Activated CD4-positive, alpha-beta T cell treated with anti-CD3 and anti-CD28 coated beads for 4 hours (primary cell): ENCODE measurements at regions not wholly inside any gene's neighbourhood (a gene's known extent, or its start where the extent isn't known, plus 50 kb on each side); places are given as distances from the start of the nearest gene placed in this dataset.
"Not testable (repeated sequence)": the region's sequence is repeated elsewhere in the genome, so short reads cannot be mapped to it uniquely, and the experiment has no call there.

Experiments used
- DNase-seq, 2 donors: peaks; one replicate each; pipeline ENCODE4 v3.0.0-alpha.2; 2020

DNA sequence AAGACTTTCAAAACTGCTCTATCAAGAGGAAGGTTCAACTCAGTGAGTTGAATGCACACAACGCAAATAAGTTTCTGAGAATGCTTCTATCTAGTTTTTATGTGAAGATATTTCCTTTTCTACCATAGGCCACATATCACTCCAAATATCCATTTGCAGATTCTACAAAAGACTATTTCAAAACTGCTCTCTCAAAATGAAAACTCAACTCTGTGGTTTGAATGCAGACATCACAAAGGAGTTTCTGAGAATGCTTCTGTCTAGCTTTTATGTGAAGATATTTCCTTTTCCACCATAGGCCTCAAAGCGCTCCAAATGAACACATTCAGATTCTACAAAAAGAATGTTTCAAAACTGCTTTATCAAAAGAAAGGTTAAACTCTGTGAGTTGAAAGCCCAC, 1093.1 kb upstream of the DEFB115 start:
- DNase-seq = not testable (repeated sequence)

DNA sequence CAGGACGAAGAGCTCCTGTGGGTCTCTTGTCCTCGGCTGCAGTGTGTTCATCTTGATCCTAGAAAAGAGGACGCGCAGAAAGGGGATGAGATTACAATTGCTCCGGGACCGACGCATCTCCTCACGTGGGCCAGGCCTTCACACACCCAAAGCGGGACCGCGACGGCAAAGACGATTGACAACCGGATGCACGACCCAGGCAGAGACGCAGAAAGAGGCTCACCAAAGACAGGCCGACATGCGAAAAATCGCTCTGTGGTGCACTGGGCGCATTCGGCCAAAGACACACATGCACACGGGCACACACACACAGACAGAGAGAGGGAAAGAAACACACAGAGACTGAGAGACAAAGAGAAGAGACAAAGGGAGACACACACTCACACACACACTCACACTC, 1089.9 kb upstream of the DEFB115 start:
- no peak for DNase-seq

DNA sequence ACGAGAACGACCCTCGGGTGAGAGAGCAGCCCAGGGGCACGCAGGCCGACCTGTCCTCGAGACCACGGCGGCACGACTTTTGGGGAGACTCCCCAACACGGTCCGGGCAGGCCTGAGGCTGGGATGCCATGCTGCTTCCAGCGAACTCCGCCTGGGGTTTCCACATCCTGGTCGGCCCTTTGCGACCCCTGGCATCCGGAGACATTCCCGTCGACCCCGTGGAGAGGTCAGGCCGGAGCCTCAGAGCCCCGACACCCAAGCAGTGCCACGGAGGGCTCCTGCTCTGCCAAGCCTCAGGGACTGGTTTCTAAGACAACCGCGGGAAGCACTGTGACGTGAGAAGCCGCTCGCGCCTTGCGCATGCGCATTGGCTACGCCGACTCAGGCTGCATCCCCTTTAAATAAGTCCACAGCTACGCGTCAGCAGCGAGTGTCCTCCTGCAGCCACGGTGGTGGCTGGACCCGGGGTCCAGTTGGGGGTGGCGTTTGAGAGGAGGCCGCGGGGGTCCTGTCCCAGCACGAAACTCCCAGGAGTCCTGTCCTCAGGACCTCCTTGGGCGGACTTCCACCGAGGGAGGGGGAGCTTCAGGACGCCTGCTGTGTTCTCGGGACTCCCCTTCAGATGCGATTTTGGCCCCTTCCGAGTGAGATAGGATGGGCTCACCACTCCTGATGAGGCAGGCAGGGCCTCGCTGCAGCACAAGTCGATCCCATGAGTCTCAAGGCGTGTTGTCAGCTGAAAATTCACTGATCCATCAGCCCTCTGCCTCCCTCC, 1089.3 kb upstream of the DEFB115 start:
- DNase-seq = peak; percentile 6 to 8

DNA sequence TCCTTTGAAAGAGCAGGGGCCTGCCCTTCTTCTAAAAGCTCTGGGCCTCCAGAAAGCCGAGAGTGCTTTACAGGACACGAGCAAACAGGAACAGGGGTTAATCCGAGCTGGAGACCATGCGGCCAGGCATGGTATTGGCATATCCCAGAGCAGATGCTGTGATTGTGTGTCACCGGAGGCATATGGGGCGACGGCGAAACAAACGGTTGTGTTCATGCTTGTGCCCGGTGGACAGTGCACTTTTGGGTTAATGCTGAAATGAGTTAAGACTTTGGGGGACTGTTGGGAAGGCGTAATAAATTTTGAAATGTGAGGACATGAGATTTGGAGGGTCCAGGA, 1088.7 kb upstream of the DEFB115 start:
- no peak for DNase-seq

DNA sequence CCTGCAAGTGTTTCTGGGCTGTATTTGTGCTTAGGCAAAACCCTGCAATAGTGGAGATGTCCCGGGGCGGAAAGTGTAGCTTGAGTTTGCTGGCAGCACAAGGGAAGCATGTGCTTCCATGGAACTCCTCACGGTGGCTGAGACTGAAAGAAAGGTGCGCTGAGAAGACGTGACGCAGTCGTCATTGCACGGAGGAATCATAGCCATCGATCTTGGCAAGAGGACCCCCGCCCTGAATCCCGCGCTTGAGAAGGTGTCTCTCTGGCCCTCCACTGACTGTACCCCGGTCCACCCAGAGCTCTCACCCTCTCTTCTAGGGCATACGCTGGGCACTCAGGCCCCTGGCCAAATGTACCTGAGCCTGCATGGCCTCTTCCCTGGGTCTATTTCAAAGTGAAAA, 1081.8 kb upstream of the DEFB115 start:
- no peak for DNase-seq

DNA sequence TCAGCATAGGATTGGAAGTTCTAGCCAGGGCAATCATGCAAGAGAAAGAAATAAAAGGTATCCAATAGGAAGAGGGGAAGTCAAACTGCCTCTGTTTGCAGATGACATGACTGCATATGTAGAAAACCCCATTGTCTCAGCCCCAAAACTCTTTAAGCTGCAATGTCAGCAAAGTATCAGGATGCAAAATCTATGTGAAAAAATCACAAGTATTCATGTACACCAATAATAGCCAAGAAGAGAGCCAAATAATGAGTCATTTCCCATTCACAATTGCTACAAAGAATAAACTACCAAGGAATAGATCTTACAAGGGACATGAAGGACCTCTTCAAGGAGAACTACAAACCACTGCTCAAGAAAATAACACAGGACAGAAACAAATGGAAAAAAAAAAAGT, 1074.3 kb upstream of the DEFB115 start:
- not testable (repeated sequence) for DNase-seq

DNA sequence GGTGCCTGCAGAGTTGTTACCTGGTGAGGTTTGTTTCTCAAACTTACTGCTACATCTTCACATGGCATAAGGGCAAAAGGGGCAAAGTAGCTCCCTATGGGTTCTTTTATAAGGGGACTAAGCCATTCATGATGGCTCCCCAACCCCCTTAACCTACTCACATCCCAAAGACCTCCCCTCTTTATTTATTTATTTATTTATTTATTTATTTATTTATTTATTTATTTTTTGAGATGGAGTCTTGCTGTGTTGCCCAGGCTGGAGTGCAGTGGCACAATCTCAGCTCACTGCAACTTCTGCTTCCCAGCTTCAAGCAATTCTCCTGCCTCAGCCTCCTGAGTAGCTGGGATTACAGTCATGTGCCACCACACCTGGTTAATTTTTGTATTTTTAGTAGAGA, 1065.7 kb upstream of the DEFB115 start:
- DNase-seq = not testable (repeated sequence)

DNA sequence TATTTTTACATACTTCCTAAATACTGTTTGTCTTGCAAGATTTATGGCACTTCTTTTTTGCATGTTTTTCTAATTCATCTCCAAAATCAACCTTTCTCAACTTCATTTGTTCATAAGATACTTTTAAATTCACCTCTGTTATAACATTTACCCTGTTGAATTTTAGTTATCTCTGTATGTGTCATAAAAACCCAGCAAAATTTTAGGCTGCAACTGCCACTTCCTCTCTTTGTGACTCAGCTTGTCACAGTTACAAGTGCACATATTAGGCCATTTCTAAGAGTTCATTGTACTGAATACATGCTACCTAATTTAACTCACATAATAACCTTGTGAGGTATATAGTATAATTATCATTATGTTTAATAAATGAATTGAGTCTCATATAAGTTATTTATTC, 1023.0 kb upstream of the DEFB115 start:
- DNase-seq = not testable (repeated sequence)

DNA sequence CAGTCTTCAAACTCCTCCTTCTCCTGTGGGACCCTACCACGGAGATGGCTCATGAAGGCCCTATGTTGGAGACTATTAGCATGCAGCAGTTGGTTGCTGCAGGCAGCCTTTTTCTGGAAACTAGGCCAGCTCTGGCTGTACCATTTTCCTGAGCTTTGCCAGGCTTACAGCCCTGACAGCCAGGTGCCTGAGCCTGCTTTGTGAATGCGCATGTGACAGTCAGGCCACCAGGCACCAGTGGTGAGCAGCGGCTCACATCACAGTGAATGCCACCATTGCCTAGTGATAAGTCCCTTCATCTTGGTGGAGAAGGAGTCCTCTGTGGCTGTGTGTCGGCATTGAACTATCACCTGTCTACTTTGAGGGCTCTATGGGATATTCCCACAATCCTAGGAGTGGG, 982.4 kb upstream of the DEFB115 start:
- not testable (repeated sequence) for DNase-seq

DNA sequence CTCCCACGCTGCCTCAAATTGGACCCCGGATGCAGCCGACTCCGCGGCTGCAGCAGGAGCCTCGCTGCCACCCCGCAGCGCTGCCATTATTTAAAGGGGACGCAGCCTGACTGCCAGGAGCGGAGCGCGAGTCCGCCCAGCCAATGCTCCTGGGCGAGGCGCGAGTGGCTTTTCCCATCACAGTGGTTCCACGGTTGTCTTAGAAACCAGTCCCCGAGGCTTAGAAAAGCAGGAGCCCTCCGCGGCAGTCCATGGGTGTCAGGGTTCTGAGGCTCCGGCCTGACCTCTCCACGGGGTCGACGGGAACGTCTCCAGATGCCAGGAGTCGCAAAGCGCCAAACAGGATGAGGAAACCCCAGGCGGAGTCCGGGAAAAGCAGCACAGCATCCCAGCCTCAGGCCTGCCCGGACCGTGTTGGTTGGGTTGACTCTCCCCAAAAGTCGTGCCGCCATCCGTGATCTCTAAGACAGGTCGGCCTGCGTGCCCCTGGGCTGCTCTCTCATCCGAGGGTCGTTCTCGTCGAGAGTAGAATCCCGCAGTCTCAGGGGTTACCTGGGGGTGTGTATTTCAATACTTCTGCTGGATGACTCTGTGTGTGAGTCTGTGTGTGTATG, 975.8 kb upstream of the DEFB115 start:
- DNase-seq = no peak

DNA sequence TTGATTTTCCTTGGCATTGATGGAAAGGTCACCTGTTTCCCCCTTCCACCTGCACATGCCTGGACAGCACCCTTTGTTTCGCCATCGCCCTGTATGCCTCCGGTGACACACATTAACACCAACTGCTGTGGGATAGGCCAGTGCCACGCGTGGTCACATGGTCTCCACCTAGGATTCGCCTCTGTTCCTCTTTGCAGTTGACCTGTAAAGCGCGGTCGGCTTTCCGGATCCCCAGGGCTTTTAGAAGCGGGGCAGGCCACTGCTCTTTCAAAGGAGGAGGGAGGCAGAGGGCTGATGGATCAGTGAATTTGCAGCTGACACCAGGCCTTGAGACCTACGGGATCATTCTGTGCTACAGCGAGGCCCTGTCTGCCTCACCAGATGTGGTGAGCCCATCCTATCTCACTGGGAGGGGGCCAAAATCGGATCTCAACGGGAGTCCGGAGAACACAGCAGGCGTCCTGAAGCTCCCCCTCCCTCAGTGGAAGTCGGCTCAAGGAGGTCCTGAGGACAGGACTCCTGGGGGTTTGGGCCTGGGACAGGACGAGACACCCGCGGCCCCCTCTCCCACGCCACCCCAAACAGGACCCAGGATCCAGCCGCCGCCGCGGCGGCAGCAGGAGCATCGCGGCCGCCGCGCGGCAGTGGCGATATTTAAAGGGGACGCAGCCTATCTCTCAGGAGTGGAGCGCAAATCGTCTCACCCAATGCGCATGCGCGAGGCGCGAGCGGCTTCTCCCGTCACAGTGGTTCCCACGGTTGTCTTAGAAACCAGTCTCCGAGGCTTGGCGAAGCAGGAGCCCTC, 973.8 kb upstream of the DEFB115 start:
- peak; percentile 63 to 83 for DNase-seq

DNA sequence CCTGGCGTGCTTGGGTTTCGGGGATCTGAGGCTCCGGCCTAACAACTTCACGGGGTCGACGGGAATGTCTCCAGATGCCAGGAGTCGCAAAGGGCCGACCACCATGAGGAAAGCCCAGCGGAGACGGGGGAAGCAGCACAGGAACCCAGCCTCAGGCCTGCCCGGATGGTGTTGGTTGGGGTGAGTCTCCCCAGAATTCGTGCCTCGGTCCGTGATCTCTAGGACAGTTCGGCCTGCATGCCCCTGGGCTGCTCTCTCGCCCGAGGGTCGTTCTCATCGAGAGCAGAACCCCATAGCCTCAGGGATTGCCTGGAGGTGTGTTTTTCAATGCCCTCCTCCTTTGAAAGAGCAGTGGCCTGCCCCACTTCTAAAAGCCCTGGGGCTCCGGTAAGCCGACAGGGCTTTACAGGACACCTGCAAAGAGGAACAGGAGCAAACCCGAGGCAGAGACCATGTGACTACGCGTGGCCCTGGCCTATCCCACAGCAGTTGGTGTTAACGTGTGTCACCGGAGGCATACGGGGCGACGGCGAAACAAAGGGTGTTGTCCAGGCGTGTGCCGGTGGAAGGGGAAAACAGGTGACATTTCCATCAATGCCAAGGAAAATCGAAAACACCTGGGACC, 973.1 kb upstream of the DEFB115 start:
- no peak for DNase-seq

DNA sequence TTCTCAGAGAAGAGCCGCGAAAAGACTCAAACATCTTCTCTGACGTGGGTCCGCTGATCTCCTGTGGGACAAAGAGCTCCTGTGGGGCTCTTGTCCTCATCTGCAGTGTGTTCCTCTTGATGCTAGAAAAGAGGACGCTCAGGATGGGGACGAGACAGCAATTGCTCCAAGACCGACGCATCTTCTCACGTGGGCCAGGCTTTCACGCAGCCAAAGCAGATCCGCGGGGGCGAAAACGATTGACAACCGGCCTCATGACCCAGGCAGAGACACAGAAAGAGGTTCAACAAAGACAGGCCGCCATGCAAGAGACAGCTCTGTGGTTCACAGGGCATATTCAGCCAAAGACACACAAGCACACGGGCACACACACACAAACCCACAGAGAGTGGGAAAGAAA, 971.8 kb upstream of the DEFB115 start:
- no peak for DNase-seq

DNA sequence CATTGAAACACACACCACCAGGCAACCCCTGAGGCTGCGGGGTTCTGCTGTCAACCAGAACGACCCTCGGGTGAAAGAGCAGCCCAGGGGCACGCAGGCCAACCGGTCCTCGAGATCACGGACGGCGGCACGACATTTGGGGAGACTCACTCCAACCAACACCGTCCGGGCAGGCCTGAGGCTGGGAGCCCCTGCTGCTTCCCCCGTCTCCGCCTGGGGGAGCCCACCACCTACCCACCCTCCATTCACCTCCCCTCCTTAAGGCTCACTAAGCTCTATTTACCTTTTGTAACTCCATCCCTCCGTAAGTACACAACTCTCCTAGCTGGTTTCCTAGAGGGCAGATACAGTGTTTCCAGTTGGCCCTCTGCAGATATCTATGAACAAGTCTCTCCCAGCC, 971.3 kb upstream of the DEFB115 start:
- no peak for DNase-seq

DNA sequence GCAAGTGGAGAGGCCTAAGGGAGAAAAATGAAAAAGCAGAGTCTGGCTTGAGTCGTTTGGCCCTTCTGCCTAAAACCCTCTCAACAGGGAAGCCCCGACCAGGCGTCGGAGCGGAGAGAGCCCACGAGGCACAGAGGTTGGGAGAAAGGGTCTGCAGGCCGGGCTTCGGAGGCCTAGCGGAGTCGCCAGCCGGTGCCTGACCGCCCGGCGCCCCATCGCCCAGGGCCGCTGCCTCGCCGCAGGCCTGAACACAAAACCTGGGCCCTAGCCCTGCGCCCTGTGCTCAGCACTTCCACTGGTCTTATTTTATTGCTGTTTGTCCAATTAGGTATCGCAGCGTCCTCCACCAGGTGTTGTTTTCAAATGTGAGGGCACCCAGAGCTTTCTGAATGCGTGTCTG, 970.0 kb upstream of the DEFB115 start:
- not testable (repeated sequence) for DNase-seq

DNA sequence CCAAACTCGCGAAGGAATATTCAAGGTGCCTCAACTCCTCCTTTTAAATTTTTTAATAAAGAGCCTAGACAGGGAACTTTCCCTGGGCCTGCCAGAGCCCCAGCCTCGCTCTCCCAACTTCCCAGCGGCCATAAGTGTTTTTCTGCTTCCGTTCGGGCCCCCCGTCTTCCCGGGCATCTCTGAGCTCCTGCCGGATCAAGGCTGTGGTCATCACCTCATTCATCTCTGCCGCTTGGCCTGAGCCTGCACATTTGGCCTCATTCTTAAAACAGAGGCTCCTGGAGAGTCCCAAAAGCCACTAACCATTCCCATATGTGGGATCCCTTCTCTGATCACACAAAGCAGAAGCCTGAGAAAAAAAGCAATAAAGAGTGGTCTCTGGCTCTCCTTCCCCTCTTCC, 969.1 kb upstream of the DEFB115 start:
- DNase-seq = no peak

DNA sequence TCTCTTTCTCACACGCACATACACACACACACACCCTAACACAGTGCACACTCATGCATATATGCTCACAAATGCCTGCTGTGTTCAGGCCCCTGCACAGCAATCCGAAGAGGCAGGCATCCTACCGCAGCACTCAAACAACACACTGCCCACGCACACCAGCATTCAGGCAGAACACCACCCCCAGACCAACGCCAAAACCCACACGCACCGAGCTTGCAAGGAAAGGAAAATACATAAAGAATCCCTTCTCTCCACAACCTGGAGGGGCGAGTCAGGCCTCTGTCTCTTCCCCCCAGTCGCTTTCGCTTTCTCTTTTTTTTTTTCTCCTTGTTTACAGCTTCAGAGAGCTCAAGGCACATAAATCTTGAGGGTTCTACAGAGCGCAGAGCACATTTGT, 968.4 kb upstream of the DEFB115 start:
- peak in 1 of 2 donors; percentile 23 for DNase-seq

DNA sequence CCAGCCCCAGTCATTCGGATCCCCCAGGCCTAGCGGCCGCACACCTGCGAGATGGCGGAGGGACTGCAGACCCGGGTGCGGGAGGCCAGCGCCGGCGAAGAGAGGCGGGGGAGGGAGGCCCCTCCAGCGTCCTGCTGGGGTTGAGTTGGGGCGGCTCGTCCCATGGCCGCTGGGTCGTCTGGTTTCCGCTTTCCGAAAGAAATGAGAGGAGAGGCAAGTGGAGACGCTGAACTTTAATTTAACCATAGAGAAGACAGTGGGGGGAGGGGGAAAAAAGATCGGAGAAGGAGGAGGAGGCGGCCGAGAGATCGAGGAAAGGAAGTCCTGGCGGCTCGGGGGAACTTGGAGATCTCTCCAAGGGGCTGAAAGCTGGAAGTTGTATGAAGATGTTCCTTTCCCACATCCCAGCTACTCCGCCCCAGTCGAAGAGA, 967.7 kb upstream of the DEFB115 start:
- DNase-seq = not testable (repeated sequence)

DNA sequence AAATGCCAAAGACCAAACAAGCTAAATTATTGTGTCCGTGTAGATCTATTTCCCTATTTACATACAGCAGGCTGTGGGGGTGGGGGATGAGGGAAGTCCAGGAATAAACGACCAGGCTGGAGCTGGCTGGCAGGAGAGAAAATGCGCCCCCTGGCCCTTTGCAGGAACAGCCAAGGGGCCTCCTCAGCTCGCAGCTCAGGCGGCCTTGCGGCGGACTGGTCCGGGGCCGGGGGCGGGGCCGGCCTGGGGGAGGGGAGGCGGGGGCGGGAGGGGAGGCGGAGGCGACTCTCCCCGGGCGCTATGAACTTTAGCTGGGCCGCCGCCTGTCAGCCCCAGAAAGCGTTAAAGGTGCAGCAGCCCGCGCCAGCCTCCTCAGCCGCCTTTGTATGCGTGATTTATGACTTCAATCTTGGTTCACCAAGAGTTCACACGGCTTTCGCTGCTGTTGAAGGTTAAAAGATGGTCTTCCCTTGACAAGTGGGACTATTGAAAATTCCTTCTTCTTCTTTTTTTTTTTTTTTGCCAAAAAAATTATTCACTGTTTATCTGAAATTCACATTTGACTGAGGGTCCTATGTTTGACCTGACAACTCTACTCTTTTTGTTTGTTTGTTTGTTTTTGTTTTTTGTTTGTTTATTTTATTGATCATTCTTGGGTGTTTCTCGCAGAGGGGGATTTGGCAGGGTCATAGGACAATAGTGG, 967.0 kb upstream of the DEFB115 start:
- DNase-seq = peak in 1 of 2 donors; percentile 43

DNA sequence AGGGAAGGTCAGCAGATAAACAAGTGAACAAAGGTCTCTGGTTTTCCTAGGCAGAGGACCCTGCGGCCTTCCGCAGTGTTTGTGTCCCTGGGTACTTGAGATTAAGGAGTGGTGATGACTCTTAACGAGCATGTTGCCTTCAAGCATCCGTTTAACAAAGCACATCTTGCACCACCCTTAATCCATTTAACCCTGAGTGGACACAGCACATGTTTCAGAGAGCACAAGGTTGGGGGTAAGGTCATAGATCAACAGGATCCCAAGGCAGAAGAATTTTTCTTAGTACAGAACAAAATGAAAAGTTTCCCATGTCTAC, 966.4 kb upstream of the DEFB115 start:
- DNase-seq = not testable (repeated sequence)

DNA sequence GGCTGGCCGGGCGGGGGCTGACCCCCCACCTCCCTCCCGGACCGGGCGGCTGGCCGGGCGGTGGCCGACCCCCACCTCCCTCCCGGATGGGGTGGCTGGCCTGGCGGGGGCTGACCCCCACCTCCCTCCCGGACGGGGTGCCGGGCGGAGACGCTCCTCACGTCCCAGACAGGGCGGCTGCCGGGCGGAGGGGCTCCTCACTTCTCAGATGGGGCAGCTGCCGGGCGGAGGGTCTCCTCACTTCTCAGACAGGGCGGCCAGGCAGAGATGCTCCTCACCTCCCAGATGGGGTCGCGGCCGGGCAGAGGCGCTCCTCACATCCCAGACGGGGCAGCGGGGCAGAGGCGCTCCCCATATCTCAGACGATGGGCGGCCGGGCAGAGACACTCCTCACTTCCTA, 965.8 kb upstream of the DEFB115 start:
- DNase-seq = not testable (repeated sequence)

DNA sequence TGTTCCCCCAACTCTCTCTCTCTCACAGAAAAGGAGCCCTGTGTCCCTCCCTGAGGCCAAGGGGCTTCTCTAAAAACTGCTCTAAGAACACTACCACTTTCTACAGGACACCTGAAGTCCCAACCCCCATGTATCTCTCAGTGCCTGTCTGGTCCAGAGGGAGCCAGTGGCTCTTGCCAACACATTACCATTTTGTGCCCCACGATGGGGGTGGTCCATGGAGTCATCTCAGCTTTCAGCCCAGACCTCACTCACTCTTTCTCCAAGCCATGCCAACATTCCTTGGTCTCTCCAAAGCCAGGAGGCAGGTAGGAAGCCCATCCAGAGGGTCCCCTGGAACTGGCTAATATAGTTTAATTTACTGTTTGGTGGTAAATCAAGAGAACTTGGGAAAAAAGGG, 962.1 kb upstream of the DEFB115 start:
- not testable (repeated sequence) for DNase-seq

DNA sequence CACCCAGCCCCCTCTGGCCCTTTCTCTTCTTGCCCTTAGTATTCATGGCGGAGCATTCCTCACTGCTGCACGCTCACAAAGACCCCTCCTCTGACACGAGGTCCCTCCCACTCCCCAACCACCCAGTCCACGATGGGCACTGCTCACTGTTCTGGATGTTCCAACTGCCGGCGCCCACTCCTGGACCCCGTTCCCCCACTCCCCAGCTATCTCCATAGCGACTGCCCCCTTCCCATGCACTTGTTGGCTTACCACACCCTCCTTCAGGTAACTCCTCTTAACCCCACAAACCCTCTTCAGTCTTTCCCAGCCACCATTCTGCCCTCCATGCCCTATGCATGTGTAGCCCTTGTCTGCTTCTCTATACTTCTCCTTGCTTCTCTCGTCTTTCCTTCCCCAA, 961.5 kb upstream of the DEFB115 start:
- DNase-seq = not testable (repeated sequence)
